NT2/D1 (cell line): ENCODE measurements at regions not wholly inside any gene's neighbourhood (a gene's known extent, or its start where the extent isn't known, plus 50 kb on each side); places are given as distances from the start of the nearest gene placed in this dataset.

Experiments
- SUZ12 ChIP-seq: IDR thresholded peaks from 2 replicates; pipeline ENCODE4 v1.6.1; 2011; ENCODE audit not compliant: insufficient read length, insufficient read depth; ENCODE audit errors: extremely low read depth
- YY1 ChIP-seq: IDR thresholded peaks from 2 replicates; pipeline ENCODE4 v1.6.1; 2011; ENCODE audit not compliant: insufficient read length, insufficient read depth
- ZNF274 ChIP-seq: IDR thresholded peaks from 2 replicates; pipeline ENCODE4 v1.6.1; 2011; ENCODE audit warnings: mild to moderate bottlenecking, low read depth, low read length

DNA sequence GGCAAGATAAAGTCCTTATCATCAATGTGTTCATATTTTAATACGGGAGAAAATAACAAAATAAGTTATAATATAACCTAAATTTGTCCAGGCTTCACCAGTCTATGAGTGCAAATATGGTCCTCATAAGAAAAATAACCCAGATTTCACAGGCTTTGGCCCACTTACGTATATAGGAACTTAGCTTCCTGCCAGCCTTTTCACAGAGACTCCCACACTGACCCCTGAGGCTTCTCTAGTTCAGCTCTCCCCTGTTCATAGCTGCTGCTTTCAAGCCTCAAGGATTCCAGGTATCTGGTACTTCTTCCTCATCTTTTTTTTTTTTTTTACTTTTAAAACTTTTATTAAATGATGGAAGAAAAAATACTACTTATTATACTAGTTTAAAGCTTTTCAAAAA, 74.9 kb upstream of the PELI1 start:
- no peak for TF ChIP-seq SUZ12
- no peak for TF ChIP-seq YY1
- no peak for TF ChIP-seq ZNF274
